ENCODE measurements at regions not wholly inside any gene's neighbourhood (a gene's known extent, or its start where the extent isn't known, plus 50 kb on each side); places are given as distances from the start of the nearest gene placed in this dataset.

- H3K4me3 ChIP-seq (ENCODE audit: low read depth in 1 of 3, low read length in 3 of 3): no peak overlapping the region
- no peak for FAIRE-seq
- H3K4me1 ChIP-seq (ENCODE audit: control insufficient read depth in 3 of 3, insufficient read depth in 2 of 3, low read depth in 1 of 3, low read length in 2 of 3): no peaks in the 10 kb centered on the region
- no peak for DNase-seq
- no peak overlapping the region for H3K27ac ChIP-seq (ENCODE audit: low read depth in 1 of 3, low read length in 2 of 3)
- H3K36me3 ChIP-seq (ENCODE audit: control insufficient read depth in 3 of 3, insufficient read depth in 2 of 3, low read depth in 1 of 3, low read length in 3 of 3): no peaks in the 10 kb centered on the region
- WGBS, 3 donors: 79 to 83% (median 81%) methylated on average over 7 of the region's 7 CpGs
- H3K27me3 ChIP-seq (ENCODE audit: control insufficient read depth in 3 of 3, insufficient read depth in 3 of 3, low read length in 3 of 3): no peaks in the 10 kb centered on the region
- H3K9me3 ChIP-seq (ENCODE audit: control insufficient read depth in 2 of 2, insufficient read depth in 1 of 2, low read depth in 1 of 2, low read length in 1 of 2): peaks cover 0 to 10% of the 10 kb centered on the region in 2 donors
Observed at GRCh38 chr13:76610819-76611415, 275.3 kb downstream of the KCTD12 start.

GRCh38 chr13:76609643-76610042, 276.6 kb downstream of the KCTD12 start:
- no peaks in the 10 kb centered on the region for H3K4me1 ChIP-seq (ENCODE audit: control insufficient read depth in 3 of 3, insufficient read depth in 2 of 3, low read depth in 1 of 3, low read length in 2 of 3)
- FAIRE-seq: no peak
- WGBS, 3 donors: 45 to 75% (median 47%) methylated on average over 2 of the region's 2 CpGs

DNA sequence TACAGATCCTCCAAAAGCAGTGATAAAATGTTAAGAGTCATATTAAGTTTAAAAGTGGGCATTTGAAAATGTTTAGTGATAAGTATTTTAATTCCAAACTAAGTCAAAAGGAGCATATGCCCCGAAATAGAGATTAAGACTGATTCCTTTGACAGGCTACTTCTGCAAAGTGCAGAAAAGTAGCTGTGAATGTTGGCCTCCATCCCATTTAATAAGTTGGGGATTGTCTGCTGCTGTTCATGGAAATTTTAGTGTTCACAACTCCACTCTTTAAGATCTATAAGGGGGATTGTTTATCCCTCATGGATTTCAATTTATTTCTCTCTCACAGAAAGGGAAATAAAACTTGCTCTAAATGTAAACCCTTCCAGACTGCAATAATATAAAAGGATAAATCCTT, 278.3 kb downstream of the KCTD12 start:
- peaks cover 0 to 10% of the 10 kb centered on the region in 2 donors for H3K9me3 ChIP-seq (ENCODE audit: control insufficient read depth in 2 of 2, insufficient read depth in 1 of 2, low read depth in 1 of 2, low read length in 1 of 2)
- H3K27me3 ChIP-seq (ENCODE audit: control insufficient read depth in 3 of 3, insufficient read depth in 3 of 3, low read length in 3 of 3): no peaks in the 10 kb centered on the region
- no peaks in the 10 kb centered on the region for H3K4me1 ChIP-seq (ENCODE audit: control insufficient read depth in 3 of 3, insufficient read depth in 2 of 3, low read depth in 1 of 3, low read length in 2 of 3)
- H3K27ac ChIP-seq (ENCODE audit: low read depth in 1 of 3, low read length in 2 of 3): no peak overlapping the region
- FAIRE-seq: no peak
- WGBS, 3 donors: 54 to 65% (median 64%) methylated on average over 1 of the region's 1 CpG
- H3K4me3 ChIP-seq (ENCODE audit: low read depth in 1 of 3, low read length in 3 of 3): no peak overlapping the region
- no peak for DNase-seq
- no peaks in the 10 kb centered on the region for H3K36me3 ChIP-seq (ENCODE audit: control insufficient read depth in 3 of 3, insufficient read depth in 2 of 3, low read depth in 1 of 3, low read length in 3 of 3)

More at GRCh38 chr13:76609643-76610042, 276.6 kb downstream of the KCTD12 start:
- Histone ChIP-seq H3K27me3 (ENCODE audit: control insufficient read depth in 3 of 3, insufficient read depth in 3 of 3, low read length in 3 of 3) (no peaks in the 10 kb centered on the region), H3K4me3 (ENCODE audit: low read depth in 1 of 3, low read length in 3 of 3) (no peak overlapping the region), H3K36me3 (ENCODE audit: control insufficient read depth in 3 of 3, insufficient read depth in 2 of 3, low read depth in 1 of 3, low read length in 3 of 3) (no peaks in the 10 kb centered on the region), H3K9me3 (ENCODE audit: control insufficient read depth in 2 of 2, insufficient read depth in 1 of 2, low read depth in 1 of 2, low read length in 1 of 2) (peaks cover 0 to 10% of the 10 kb centered on the region in 2 donors), H3K27ac (ENCODE audit: low read depth in 1 of 3, low read length in 2 of 3) (no peak overlapping the region)
- DNase-seq: no peak

DNA sequence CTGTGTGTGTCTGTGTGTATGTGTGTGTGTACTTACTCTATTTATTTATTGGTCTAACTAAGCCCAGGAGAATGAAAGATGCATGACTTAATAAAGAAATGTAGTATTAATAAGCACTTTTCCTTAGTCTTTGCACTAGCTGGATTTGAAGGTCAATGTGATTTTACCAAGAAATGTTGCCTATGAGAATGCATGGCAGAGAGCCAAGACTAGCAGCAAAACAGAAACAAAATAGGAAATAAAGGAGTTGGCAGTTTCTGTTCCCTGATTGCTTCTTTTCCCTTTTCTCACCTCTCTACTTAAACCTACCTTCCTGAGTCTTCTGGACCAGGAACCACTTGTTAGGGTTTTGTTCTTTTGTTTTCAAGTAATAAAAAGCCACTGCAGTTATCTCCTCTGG, 286.1 kb downstream of the KCTD12 start:
- Histone ChIP-seq H3K36me3 (ENCODE audit: control insufficient read depth in 3 of 3, insufficient read depth in 2 of 3, low read depth in 1 of 3, low read length in 3 of 3) (no peaks in the 10 kb centered on the region), H3K27ac (ENCODE audit: low read depth in 1 of 3, low read length in 2 of 3) (no peak overlapping the region), H3K4me3 (ENCODE audit: low read depth in 1 of 3, low read length in 3 of 3) (no peak overlapping the region), H3K27me3 (ENCODE audit: control insufficient read depth in 3 of 3, insufficient read depth in 3 of 3, low read length in 3 of 3) (no peaks in the 10 kb centered on the region), H3K9me3 (ENCODE audit: control insufficient read depth in 2 of 2, insufficient read depth in 1 of 2, low read depth in 1 of 2, low read length in 1 of 2) (no peaks in the 10 kb centered on the region), H3K4me1 (ENCODE audit: control insufficient read depth in 3 of 3, insufficient read depth in 2 of 3, low read depth in 1 of 3, low read length in 2 of 3) (no peaks in the 10 kb centered on the region)
- no peak for FAIRE-seq
- no peak for DNase-seq

DNA sequence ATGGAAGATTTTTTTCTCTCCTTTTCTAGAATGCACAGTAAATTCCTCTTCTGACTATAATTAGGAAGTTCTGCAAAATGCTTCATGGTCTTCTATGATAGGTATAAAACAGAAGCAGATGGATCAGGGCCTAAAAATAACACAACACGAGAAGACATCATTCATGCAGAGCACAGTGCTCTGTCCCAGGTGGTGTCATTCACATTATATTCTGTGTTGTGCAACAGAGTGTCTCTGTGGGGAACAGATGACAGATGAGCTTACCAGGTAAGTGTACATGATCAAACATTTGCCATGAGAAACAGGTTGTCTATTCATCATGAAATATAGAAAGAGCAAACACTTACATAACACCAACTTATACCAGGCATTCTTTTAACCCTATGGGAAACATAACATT, 288.3 kb downstream of the KCTD12 start:
- H3K4me3 ChIP-seq (ENCODE audit: low read depth in 1 of 3, low read length in 3 of 3): no peak overlapping the region
- no peaks in the 10 kb centered on the region for H3K36me3 ChIP-seq (ENCODE audit: control insufficient read depth in 3 of 3, insufficient read depth in 2 of 3, low read depth in 1 of 3, low read length in 3 of 3)
- FAIRE-seq (no peak), DNase-seq (no peak)
- H3K27ac ChIP-seq (ENCODE audit: low read depth in 1 of 3, low read length in 2 of 3): no peak overlapping the region
- WGBS, 3 donors: 59 to 67% (median 64%) methylated on average over 1 of the region's 1 CpG
- no peaks in the 10 kb centered on the region for H3K4me1 ChIP-seq (ENCODE audit: control insufficient read depth in 3 of 3, insufficient read depth in 2 of 3, low read depth in 1 of 3, low read length in 2 of 3)
- no peaks in the 10 kb centered on the region for H3K27me3 ChIP-seq (ENCODE audit: control insufficient read depth in 3 of 3, insufficient read depth in 3 of 3, low read length in 3 of 3)
- no peaks in the 10 kb centered on the region for H3K9me3 ChIP-seq (ENCODE audit: control insufficient read depth in 2 of 2, insufficient read depth in 1 of 2, low read depth in 1 of 2, low read length in 1 of 2)

DNA sequence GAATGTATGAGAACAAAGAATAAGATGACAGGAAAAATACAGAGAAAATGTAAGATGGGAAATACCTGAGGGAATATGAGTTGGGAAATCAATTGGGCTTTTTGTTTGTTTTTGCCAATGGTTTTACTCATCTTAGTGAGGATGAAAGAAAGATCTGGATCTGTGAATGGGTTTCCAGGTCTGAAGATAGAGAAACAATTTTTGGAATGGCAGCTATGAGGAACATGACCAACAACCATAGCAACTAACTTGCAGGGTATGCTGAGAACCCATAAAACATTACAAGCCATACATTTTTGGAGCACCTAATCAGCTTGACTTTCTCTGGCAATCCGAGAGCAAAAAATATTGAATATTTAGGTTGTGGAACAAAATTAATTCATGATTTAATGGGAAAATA, 290.0 kb downstream of the KCTD12 start:
- Histone ChIP-seq H3K27me3 (ENCODE audit: control insufficient read depth in 3 of 3, insufficient read depth in 3 of 3, low read length in 3 of 3) (no peaks in the 10 kb centered on the region), H3K27ac (ENCODE audit: low read depth in 1 of 3, low read length in 2 of 3) (no peak overlapping the region), H3K4me1 (ENCODE audit: control insufficient read depth in 3 of 3, insufficient read depth in 2 of 3, low read depth in 1 of 3, low read length in 2 of 3) (no peaks in the 10 kb centered on the region), H3K4me3 (ENCODE audit: low read depth in 1 of 3, low read length in 3 of 3) (no peak overlapping the region), H3K36me3 (ENCODE audit: control insufficient read depth in 3 of 3, insufficient read depth in 2 of 3, low read depth in 1 of 3, low read length in 3 of 3) (no peaks in the 10 kb centered on the region), H3K9me3 (ENCODE audit: control insufficient read depth in 2 of 2, insufficient read depth in 1 of 2, low read depth in 1 of 2, low read length in 1 of 2) (no peaks in the 10 kb centered on the region)
- WGBS, 3 donors: 84 to 89% (median 85%) methylated on average over 1 of the region's 1 CpG
- DNase-seq (no peak), FAIRE-seq (no peak)

- WGBS, 3 donors: 73 to 77% (median 74%) methylated on average over 1 of the region's 1 CpG
Observed at GRCh38 chr13:76594435-76594834, 291.8 kb downstream of the KCTD12 start.

DNA sequence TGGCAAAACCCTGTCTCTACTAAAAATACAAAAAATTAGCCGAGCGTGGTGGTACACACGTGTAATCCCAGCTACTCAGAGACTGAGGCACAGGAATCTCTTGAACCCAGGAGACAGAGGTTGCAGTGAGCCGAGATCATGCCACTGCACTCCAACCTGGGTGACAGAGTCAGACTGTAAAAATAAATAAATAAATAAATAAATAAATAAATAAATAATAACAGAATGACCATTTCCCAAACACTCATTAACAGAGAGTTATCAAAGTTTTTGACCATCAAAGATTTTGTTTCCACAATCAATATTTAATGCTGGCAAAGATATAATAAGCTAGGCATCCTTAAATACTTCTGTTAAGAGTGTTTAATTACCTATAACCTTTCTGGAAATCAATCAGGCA, 299.4 kb downstream of the KCTD12 start:
- WGBS, 3 donors: 84 to 97% (median 92%) methylated on average over 4 of the region's 4 CpGs

More at GRCh38 chr13:76594435-76594834, 291.8 kb downstream of the KCTD12 start:
- FAIRE-seq (no peak), DNase-seq (no peak)
- Histone ChIP-seq H3K4me1 (ENCODE audit: control insufficient read depth in 3 of 3, insufficient read depth in 2 of 3, low read depth in 1 of 3, low read length in 2 of 3) (no peaks in the 10 kb centered on the region), H3K9me3 (ENCODE audit: control insufficient read depth in 2 of 2, insufficient read depth in 1 of 2, low read depth in 1 of 2, low read length in 1 of 2) (no peaks in the 10 kb centered on the region), H3K36me3 (ENCODE audit: control insufficient read depth in 3 of 3, insufficient read depth in 2 of 3, low read depth in 1 of 3, low read length in 3 of 3) (no peaks in the 10 kb centered on the region), H3K4me3 (ENCODE audit: low read depth in 1 of 3, low read length in 3 of 3) (no peak overlapping the region), H3K27ac (ENCODE audit: low read depth in 1 of 3, low read length in 2 of 3) (no peak overlapping the region), H3K27me3 (ENCODE audit: control insufficient read depth in 3 of 3, insufficient read depth in 3 of 3, low read length in 3 of 3) (no peaks in the 10 kb centered on the region)

GRCh38 chr13:76579701-76580100, 306.5 kb downstream of the KCTD12 start:
- no peaks in the 10 kb centered on the region for H3K27me3 ChIP-seq (ENCODE audit: control insufficient read depth in 3 of 3, insufficient read depth in 3 of 3, low read length in 3 of 3)
- FAIRE-seq: no peak
- DNase-seq: no peak
- H3K4me1 ChIP-seq (ENCODE audit: control insufficient read depth in 3 of 3, insufficient read depth in 2 of 3, low read depth in 1 of 3, low read length in 2 of 3): no peaks in the 10 kb centered on the region
- H3K9me3 ChIP-seq (ENCODE audit: control insufficient read depth in 2 of 2, insufficient read depth in 1 of 2, low read depth in 1 of 2, low read length in 1 of 2): peaks cover 0 to 18% of the 10 kb centered on the region in 2 donors
- no peaks in the 10 kb centered on the region for H3K36me3 ChIP-seq (ENCODE audit: control insufficient read depth in 3 of 3, insufficient read depth in 2 of 3, low read depth in 1 of 3, low read length in 3 of 3)
- H3K27ac ChIP-seq (ENCODE audit: low read depth in 1 of 3, low read length in 2 of 3): no peak overlapping the region
- 92 to 95% (median 95%) methylated on average over 4 of the region's 4 CpGs for WGBS, 3 donors
- no peak overlapping the region for H3K4me3 ChIP-seq (ENCODE audit: low read depth in 1 of 3, low read length in 3 of 3)

More for the DNA sequence above, 299.4 kb downstream of the KCTD12 start:
- H3K36me3 ChIP-seq (ENCODE audit: control insufficient read depth in 3 of 3, insufficient read depth in 2 of 3, low read depth in 1 of 3, low read length in 3 of 3): no peaks in the 10 kb centered on the region
- H3K27me3 ChIP-seq (ENCODE audit: control insufficient read depth in 3 of 3, insufficient read depth in 3 of 3, low read length in 3 of 3): no peaks in the 10 kb centered on the region
- no peaks in the 10 kb centered on the region for H3K4me1 ChIP-seq (ENCODE audit: control insufficient read depth in 3 of 3, insufficient read depth in 2 of 3, low read depth in 1 of 3, low read length in 2 of 3)
- DNase-seq (no peak), FAIRE-seq (no peak)
- no peak overlapping the region for H3K27ac ChIP-seq (ENCODE audit: low read depth in 1 of 3, low read length in 2 of 3)
- H3K4me3 ChIP-seq (ENCODE audit: low read depth in 1 of 3, low read length in 3 of 3): no peak overlapping the region
- no peaks in the 10 kb centered on the region for H3K9me3 ChIP-seq (ENCODE audit: control insufficient read depth in 2 of 2, insufficient read depth in 1 of 2, low read depth in 1 of 2, low read length in 1 of 2)

Data from small intestine (tissue), 7 donors.